PC-9 (cell line): ENCODE measurements at regions not wholly inside any gene's neighbourhood (a gene's known extent, or its start where the extent isn't known, plus 50 kb on each side); places are given as distances from the start of the nearest gene placed in this dataset.

Experiments
- CTCF ChIP-seq: fragments of 200-600 bp; sonication (generic); conservative IDR thresholded peaks from 2 replicates; pipeline ENCODE4 v1.6.1; 2017; ENCODE audit warnings: mixed run types, antibody characterized with exemption, mild to moderate bottlenecking, moderate library complexity
- EZH2 ChIP-seq: fragments of 200-600 bp; sonication (generic); IDR thresholded peaks from 2 replicates; pipeline ENCODE4 v1.8.0; 2017; ENCODE audit warnings: antibody characterized with exemption, low read depth

GRCh38 chr11:116062129-116062489 is 557.9 kb upstream of the CADM1 start:
- TF ChIP-seq CTCF = no peak
- no peak for TF ChIP-seq EZH2
